Osteocyte (in vitro differentiated cells): ENCODE measurements at regions not wholly inside any gene's neighbourhood (a gene's known extent, or its start where the extent isn't known, plus 50 kb on each side); places are given as distances from the start of the nearest gene placed in this dataset.

ENCODE experiments used
- DNase-seq: peaks from one replicate; pipeline ENCODE4 v3.0.0; 2021; ENCODE audit warnings: mixed read lengths; ENCODE audit not compliant: unreplicated experiment; ENCODE audit errors: extremely low spot score
- H3K27ac Mint-ChIP-seq: one replicate; pipeline ENCODE4 v1.8.0; 2021; ENCODE audit warnings: mild to moderate bottlenecking, mixed read lengths; ENCODE audit not compliant: unreplicated experiment
- H3K27me3 Mint-ChIP-seq: one replicate; pipeline ENCODE4 v1.8.0; 2021; ENCODE audit warnings: mixed read lengths; ENCODE audit not compliant: unreplicated experiment
- H3K36me3 Mint-ChIP-seq: one replicate; pipeline ENCODE4 v1.8.0; 2021; ENCODE audit warnings: mixed read lengths; ENCODE audit not compliant: unreplicated experiment
- H3K4me1 Mint-ChIP-seq: one replicate; pipeline ENCODE4 v1.8.0; 2021; ENCODE audit warnings: mixed read lengths; ENCODE audit not compliant: unreplicated experiment
- H3K4me3 Mint-ChIP-seq: one replicate; pipeline ENCODE4 v1.8.0; 2021; ENCODE audit warnings: mild to moderate bottlenecking, moderate library complexity, mixed read lengths; ENCODE audit not compliant: unreplicated experiment
- H3K9me3 Mint-ChIP-seq: one replicate; pipeline ENCODE4 v1.8.0; 2021; ENCODE audit warnings: mixed read lengths; ENCODE audit not compliant: unreplicated experiment
- TF ChIP-seq, protein P1 (sequence below): fragments of 200-600 bp; sonication (generic); IDR thresholded peaks from 2 replicates; pipeline ENCODE4 v1.5.0; 2021; ENCODE audit warnings: antibody characterized with exemption, mild to moderate bottlenecking, moderate library complexity

DNA sequence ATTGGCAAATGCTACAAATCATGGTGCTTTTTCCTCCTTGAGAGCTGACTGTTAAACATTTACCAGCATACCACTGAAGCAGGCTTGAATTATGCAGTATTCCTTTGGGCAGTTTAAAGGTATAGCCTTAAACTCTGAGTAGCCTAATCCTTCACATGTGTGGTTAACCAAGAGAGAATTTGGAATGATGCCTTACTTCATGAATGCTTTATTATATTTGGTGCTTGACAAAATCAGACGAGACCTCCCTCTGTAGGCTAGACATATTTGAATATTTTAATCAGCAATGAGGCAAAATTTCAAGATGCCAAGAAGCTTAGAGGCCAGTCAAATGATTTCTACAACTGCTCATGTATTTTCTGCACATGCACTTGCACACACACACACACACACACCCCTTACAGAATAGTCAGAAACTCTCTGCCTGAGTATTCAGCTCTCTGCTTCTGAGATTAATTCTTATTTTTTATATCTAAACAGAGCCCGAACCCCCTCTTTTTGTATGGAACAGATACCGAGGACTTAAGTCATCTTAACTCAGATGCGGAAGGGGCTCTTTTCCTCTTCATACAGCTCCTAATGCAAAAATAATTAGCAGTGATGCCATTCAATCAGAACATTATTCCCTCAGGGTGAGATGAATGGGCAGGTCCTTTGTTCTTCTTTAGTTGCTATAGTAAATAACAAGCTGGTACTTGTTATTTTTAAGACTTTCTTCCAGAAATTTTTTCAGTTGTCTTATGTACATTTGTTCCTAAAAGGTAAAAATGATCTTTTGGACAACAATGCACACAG is 195.5 kb upstream of the TMC3 start:
- no peak overlapping the region for H3K4me3 Mint-ChIP-seq
- TF ChIP-seq, protein P1, sequence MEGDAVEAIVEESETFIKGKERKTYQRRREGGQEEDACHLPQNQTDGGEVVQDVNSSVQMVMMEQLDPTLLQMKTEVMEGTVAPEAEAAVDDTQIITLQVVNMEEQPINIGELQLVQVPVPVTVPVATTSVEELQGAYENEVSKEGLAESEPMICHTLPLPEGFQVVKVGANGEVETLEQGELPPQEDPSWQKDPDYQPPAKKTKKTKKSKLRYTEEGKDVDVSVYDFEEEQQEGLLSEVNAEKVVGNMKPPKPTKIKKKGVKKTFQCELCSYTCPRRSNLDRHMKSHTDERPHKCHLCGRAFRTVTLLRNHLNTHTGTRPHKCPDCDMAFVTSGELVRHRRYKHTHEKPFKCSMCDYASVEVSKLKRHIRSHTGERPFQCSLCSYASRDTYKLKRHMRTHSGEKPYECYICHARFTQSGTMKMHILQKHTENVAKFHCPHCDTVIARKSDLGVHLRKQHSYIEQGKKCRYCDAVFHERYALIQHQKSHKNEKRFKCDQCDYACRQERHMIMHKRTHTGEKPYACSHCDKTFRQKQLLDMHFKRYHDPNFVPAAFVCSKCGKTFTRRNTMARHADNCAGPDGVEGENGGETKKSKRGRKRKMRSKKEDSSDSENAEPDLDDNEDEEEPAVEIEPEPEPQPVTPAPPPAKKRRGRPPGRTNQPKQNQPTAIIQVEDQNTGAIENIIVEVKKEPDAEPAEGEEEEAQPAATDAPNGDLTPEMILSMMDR: no peak
- no peak for DNase-seq
- H3K4me1 Mint-ChIP-seq: no peaks in the 10 kb centered on the region
- no peak overlapping the region for H3K27ac Mint-ChIP-seq
- H3K36me3 Mint-ChIP-seq: no peaks in the 10 kb centered on the region
- peaks cover 43% of the 10 kb centered on the region for H3K27me3 Mint-ChIP-seq
- no peaks in the 10 kb centered on the region for H3K9me3 Mint-ChIP-seq

DNA sequence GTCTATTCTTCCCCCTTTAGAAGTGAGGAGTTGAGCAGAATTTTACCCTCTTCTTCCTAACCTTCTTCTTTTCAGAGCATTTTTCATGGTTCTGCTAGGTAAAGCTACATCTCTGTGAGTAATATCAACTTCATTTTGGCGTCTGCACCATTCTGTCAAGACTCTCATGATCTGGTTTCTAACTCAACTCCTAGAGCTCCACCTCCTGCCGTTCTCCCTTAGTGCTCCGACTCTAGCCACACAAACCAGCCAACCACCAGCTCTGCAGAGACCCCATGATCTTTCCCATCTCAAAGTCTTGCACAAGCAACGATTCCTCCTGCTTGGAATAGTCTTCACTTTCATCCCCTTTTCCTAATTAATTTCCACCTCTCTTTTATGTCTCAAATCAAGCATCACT is 193.9 kb upstream of the TMC3 start:
- Mint-ChIP-seq H3K27ac (no peak overlapping the region), H3K36me3 (no peaks in the 10 kb centered on the region), H3K9me3 (no peaks in the 10 kb centered on the region), H3K27me3 (peaks cover 40% of the 10 kb centered on the region), H3K4me3 (no peak overlapping the region), H3K4me1 (no peaks in the 10 kb centered on the region)
- TF ChIP-seq, protein P1: no peak
- DNase-seq: no peak

DNA sequence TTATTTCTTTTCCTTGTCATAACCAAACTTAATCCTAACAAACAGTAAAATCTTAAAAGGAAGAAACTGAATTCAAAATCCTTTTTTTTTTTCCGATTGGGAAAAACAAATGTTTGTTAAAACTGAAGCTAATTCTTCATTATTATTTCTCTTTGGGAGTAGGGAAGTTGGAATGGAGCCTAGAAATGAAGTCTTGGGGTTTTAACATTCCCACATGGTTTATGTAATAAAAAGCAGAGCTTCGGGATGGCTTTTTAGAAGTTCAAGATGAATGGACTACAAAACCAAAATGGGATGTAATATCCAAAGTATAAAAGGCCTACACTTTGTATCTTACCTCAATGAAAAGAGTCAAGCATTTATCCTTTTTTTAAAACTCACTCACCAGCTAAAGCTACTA is 189.0 kb upstream of the TMC3 start:
- no peak for DNase-seq
- no peaks in the 10 kb centered on the region for H3K36me3 Mint-ChIP-seq

DNA sequence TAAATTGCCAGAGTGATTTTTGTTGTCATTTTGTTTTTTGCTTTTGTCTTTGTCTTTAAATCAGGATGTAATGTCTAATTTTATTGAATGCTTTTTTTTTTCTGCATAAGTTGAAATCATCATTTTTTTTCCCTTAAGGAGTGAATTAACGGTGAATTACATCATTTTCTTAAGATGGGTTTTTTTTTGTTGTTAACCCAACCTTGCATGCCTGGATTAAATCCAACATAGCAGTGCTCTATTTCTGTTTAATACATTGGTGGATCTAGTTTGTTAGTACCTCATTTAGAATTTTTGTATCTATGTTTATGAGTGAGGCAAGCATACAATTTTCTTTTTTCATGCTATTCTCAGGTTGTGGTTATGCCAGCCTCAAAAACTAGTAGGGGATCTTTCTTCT is 186.4 kb upstream of the TMC3 start:
- TF ChIP-seq, protein P1: no peak
- Mint-ChIP-seq H3K9me3 (peaks cover 8% of the 10 kb centered on the region), H3K36me3 (no peaks in the 10 kb centered on the region), H3K27me3 (peaks cover 14% of the 10 kb centered on the region), H3K4me1 (no peaks in the 10 kb centered on the region), H3K27ac (no peak overlapping the region), H3K4me3 (no peak overlapping the region)
- no peak for DNase-seq

More for the DNA sequence above, 189.0 kb upstream of the TMC3 start:
- H3K9me3 Mint-ChIP-seq: peaks cover 6% of the 10 kb centered on the region
- H3K4me3 Mint-ChIP-seq: no peak overlapping the region
- TF ChIP-seq, protein P1: no peak
- no peak overlapping the region for H3K27ac Mint-ChIP-seq
- H3K4me1 Mint-ChIP-seq: no peaks in the 10 kb centered on the region
- H3K27me3 Mint-ChIP-seq: peaks cover 13% of the 10 kb centered on the region

DNA sequence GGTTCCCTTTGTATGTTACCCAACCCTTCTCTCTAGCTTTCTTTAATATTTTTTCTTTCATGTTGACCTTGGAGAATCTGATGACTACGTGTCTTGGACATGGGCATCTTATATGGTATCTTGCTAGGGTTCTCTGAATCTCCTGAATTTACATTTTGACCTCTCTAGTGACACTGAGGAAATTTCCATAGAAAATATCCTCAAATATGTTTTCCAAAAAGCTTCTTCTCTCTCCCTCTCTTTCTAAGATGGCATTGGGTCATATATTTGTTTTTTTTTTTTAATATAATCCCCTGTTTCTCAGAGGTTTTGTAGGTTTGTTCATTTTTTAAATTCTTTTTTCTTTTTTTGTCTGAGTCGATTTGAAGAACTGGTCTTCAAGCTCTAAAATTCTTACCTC is 184.0 kb upstream of the TMC3 start:
- H3K4me1 Mint-ChIP-seq: no peaks in the 10 kb centered on the region
- H3K36me3 Mint-ChIP-seq: no peaks in the 10 kb centered on the region
- peaks cover 14% of the 10 kb centered on the region for H3K27me3 Mint-ChIP-seq
- peaks cover 8% of the 10 kb centered on the region for H3K9me3 Mint-ChIP-seq
- TF ChIP-seq, protein P1: no peak
- H3K27ac Mint-ChIP-seq: no peak overlapping the region
- H3K4me3 Mint-ChIP-seq: no peak overlapping the region
- no peak for DNase-seq
